Mesothelial cell of epicardium (in vitro differentiated cells): ENCODE measurements at regions not wholly inside any gene's neighbourhood (a gene's known extent, or its start where the extent isn't known, plus 50 kb on each side); places are given as distances from the start of the nearest gene placed in this dataset.

Experiments used
- DNase-seq, 2 experiments: peaks; one replicate each; pipeline ENCODE4 v3.0.0; 2021; ENCODE audit warnings: low spot score in 2 of 2; ENCODE audit not compliant: unreplicated experiment in 2 of 2
- H3K27ac Mint-ChIP-seq: 2 replicates; pipeline ENCODE4 v1.8.0; 2021; ENCODE audit warnings: mixed read lengths
- H3K27me3 Mint-ChIP-seq: 2 replicates; pipeline ENCODE4 v1.8.0; 2021; ENCODE audit warnings: low read depth, mixed read lengths
- H3K36me3 Mint-ChIP-seq: 2 replicates; pipeline ENCODE4 v1.8.0; 2021; ENCODE audit warnings: mixed read lengths
- H3K4me1 Mint-ChIP-seq: 2 replicates; pipeline ENCODE4 v1.8.0; 2021; ENCODE audit warnings: mixed read lengths
- H3K4me3 Mint-ChIP-seq: 2 replicates; pipeline ENCODE4 v1.8.0; 2021; ENCODE audit warnings: mild to moderate bottlenecking, moderate library complexity, mixed read lengths
- H3K9me3 Mint-ChIP-seq: 2 replicates; pipeline ENCODE4 v1.8.0; 2021; ENCODE audit warnings: mixed read lengths
- TF ChIP-seq, protein P1 (sequence below): fragments of 200-600 bp; sonication (generic); IDR thresholded peaks from one replicate; pipeline ENCODE4 v1.5.0; 2021; ENCODE audit warnings: antibody characterized with exemption; ENCODE audit not compliant: unreplicated experiment

- TF ChIP-seq, protein P1, sequence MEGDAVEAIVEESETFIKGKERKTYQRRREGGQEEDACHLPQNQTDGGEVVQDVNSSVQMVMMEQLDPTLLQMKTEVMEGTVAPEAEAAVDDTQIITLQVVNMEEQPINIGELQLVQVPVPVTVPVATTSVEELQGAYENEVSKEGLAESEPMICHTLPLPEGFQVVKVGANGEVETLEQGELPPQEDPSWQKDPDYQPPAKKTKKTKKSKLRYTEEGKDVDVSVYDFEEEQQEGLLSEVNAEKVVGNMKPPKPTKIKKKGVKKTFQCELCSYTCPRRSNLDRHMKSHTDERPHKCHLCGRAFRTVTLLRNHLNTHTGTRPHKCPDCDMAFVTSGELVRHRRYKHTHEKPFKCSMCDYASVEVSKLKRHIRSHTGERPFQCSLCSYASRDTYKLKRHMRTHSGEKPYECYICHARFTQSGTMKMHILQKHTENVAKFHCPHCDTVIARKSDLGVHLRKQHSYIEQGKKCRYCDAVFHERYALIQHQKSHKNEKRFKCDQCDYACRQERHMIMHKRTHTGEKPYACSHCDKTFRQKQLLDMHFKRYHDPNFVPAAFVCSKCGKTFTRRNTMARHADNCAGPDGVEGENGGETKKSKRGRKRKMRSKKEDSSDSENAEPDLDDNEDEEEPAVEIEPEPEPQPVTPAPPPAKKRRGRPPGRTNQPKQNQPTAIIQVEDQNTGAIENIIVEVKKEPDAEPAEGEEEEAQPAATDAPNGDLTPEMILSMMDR, result no peak
- Mint-ChIP-seq H3K4me1 (peaks cover 11% of the 10 kb centered on the region), H3K36me3 (no peaks in the 10 kb centered on the region), H3K9me3 (peaks cover 3% of the 10 kb centered on the region), H3K27ac (no peak overlapping the region), H3K4me3 (no peak overlapping the region), H3K27me3 (peaks cover 6% of the 10 kb centered on the region)
- no peak for DNase-seq
Measured at GRCh38 chr2:45112750-45113149, 103.5 kb upstream of the SIX2 start.

GRCh38 chr2:45105050-45105582 lies 95.9 kb upstream of the SIX2 start:
- TF ChIP-seq, protein P1, result no peak

GRCh38 chr2:45104429-45104828 lies 95.2 kb upstream of the SIX2 start:
- Mint-ChIP-seq H3K36me3 (no peaks in the 10 kb centered on the region), H3K4me1 (no peaks in the 10 kb centered on the region), H3K4me3 (no peak overlapping the region), H3K27ac (no peak overlapping the region), H3K9me3 (peaks cover 11% of the 10 kb centered on the region), H3K27me3 (peaks cover 6% of the 10 kb centered on the region)
- TF ChIP-seq, protein P1, result no peak
- DNase-seq, result no peak

More at GRCh38 chr2:45105050-45105582, 95.9 kb upstream of the SIX2 start:
- peaks cover 6% of the 10 kb centered on the region for H3K9me3 Mint-ChIP-seq
- no peak overlapping the region for H3K4me3 Mint-ChIP-seq
- H3K36me3 Mint-ChIP-seq, result no peaks in the 10 kb centered on the region
- DNase-seq, result no peak
- no peaks in the 10 kb centered on the region for H3K4me1 Mint-ChIP-seq
- H3K27ac Mint-ChIP-seq, result no peak overlapping the region
- H3K27me3 Mint-ChIP-seq, result peaks cover 4% of the 10 kb centered on the region

DNA sequence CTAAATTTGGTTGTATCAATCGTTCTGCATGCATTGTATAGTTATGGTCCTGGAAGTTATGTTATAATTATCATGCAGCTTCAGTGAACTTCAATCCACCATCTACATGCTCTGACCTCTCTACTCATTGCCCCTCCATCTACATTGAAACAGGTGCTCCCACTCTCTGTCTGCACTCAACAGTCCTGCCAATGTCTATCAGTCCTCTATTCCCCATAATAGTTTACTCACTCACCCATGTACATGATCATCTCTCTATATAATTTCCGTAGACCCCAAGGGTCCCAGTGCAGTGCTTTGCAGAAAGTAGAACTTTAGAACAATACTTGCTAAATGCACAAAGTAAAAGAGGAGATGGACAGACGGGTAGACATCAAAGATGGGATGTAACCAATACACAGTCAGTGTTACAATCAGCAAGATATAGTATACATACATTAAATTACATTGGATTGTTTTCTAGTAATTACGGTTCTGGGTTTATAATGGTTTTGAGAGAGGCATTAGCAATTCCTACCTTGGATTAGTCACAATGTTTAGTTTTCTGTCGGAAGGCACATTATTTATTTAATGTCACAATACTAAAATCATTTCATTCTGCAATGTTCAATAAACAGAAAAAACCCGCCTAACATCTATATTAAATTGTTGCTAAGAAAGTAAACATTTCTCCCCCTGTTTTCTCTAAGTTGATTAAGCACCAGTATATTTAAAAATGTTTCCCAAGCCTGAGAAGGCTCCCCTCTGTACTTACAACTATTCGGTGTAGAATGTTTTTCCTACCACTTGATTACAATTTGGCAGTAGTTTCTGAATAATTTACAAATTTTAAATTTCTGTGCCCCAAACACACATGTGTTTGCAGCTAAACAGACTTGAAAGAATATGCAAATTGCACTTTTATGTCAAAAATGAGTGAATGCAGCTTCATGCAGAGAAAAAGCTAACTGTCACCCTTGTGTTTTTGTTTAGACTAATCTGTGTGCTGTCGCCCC lies 94.4 kb upstream of the SIX2 start:
- Mint-ChIP-seq H3K27ac (no peak overlapping the region), H3K4me1 (no peaks in the 10 kb centered on the region), H3K27me3 (peaks cover 8% of the 10 kb centered on the region), H3K36me3 (no peaks in the 10 kb centered on the region), H3K9me3 (peaks cover 11% of the 10 kb centered on the region), H3K4me3 (no peak overlapping the region)
- TF ChIP-seq, protein P1, result no peak
- no peak for DNase-seq

DNA sequence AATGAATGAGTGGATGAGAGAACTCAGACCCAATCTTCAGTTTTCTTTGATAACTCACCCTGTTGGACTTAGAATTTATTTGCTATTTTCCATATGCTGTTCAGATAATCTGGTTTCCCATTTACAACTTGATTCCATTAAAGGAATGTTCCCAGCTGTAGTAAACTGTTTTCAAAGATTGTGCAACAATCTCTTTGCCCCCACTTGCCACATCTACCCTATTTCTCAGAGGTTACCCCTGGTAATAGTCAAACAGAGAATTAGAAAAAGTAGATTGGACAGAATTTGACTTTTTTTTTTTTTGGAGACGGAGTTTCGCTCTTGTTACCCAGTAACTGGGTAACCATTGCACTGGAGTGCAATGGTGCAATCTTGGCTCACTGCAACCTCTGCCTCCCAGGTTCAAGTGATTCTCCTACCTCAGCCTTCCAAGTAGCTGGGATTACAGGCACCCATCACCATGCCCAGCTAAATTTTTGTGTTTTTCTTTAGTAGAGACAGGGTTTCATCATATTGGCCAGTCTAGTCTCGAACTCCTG lies 93.4 kb upstream of the SIX2 start:
- Mint-ChIP-seq H3K4me1 (no peaks in the 10 kb centered on the region), H3K27me3 (peaks cover 6% of the 10 kb centered on the region), H3K4me3 (no peak overlapping the region), H3K36me3 (no peaks in the 10 kb centered on the region), H3K9me3 (peaks cover 8% of the 10 kb centered on the region), H3K27ac (no peak overlapping the region)
- no peak for DNase-seq
- TF ChIP-seq, protein P1, result no peak
